Stimulated activated CD4-positive, alpha-beta T cell treated with anti-CD3 and anti-CD28 coated beads, Interleukin-2, amount 100 ng/mL, for 4 hours (primary cell): ENCODE measurements at regions not wholly inside any gene's neighbourhood (a gene's known extent, or its start where the extent isn't known, plus 50 kb on each side); places are given as distances from the start of the nearest gene placed in this dataset.
"Not testable (repeated sequence)": the region's sequence is repeated elsewhere in the genome, so short reads cannot be mapped to it uniquely, and the experiment has no call there.

Experiments used
- DNase-seq: peaks from one replicate; pipeline ENCODE4 v3.0.0-alpha.2; 2020; ENCODE audit warnings: low read depth

GRCh38 chr3:181330257-181330656 is 340.7 kb upstream of the DNAJC19 start:
- DNase-seq = no peak

GRCh38 chr3:181329024-181329423 is 339.5 kb upstream of the DNAJC19 start:
- DNase-seq = no peak

- DNase-seq = no peak
These were observed 338.8 kb upstream of the DNAJC19 start for GRCh38 chr3:181328346-181328745.

GRCh38 chr3:181327349-181327748 is 337.8 kb upstream of the DNAJC19 start:
- DNase-seq = no peak

GRCh38 chr3:181326637-181327223 is 337.2 kb upstream of the DNAJC19 start:
- DNase-seq = no peak

GRCh38 chr3:181324516-181324915 is 335.0 kb upstream of the DNAJC19 start:
- not testable (repeated sequence) for DNase-seq

- no peak for DNase-seq
These were observed 328.8 kb upstream of the DNAJC19 start for GRCh38 chr3:181318321-181318720.

GRCh38 chr3:181317508-181317907 is 328.0 kb upstream of the DNAJC19 start:
- no peak for DNase-seq

- no peak for DNase-seq
These were observed 326.9 kb upstream of the DNAJC19 start for GRCh38 chr3:181316482-181316881.

- no peak for DNase-seq
These were observed 323.8 kb upstream of the DNAJC19 start for GRCh38 chr3:181313335-181313734.

GRCh38 chr3:181311186-181311585 is 321.6 kb upstream of the DNAJC19 start:
- DNase-seq = no peak

GRCh38 chr3:181302960-181303359 is 313.4 kb upstream of the DNAJC19 start:
- DNase-seq = no peak

- no peak for DNase-seq
These were observed 310.5 kb upstream of the DNAJC19 start for GRCh38 chr3:181300033-181300432.

GRCh38 chr3:181298421-181298820 is 308.9 kb upstream of the DNAJC19 start:
- DNase-seq = no peak

GRCh38 chr3:181292984-181293383 is 303.4 kb upstream of the DNAJC19 start:
- DNase-seq = no peak

GRCh38 chr3:181290941-181291340 is 301.4 kb upstream of the DNAJC19 start:
- no peak for DNase-seq

- DNase-seq = no peak
These were observed 299.8 kb upstream of the DNAJC19 start for GRCh38 chr3:181289306-181289705.

- DNase-seq = no peak
These were observed 298.6 kb upstream of the DNAJC19 start for GRCh38 chr3:181288145-181288544.

GRCh38 chr3:181279239-181279565 is 289.7 kb upstream of the DNAJC19 start:
- DNase-seq = no peak

GRCh38 chr3:181278468-181279238 is 289.1 kb upstream of the DNAJC19 start:
- no peak for DNase-seq

GRCh38 chr3:181276358-181276896 is 286.9 kb upstream of the DNAJC19 start:
- DNase-seq = no peak

- no peak for DNase-seq
These were observed 284.5 kb upstream of the DNAJC19 start for GRCh38 chr3:181274025-181274424.

GRCh38 chr3:181267312-181267711 is 277.8 kb upstream of the DNAJC19 start:
- no peak for DNase-seq
